ENCODE measurements at regions not wholly inside any gene's neighbourhood (a gene's known extent, or its start where the extent isn't known, plus 50 kb on each side); places are given as distances from the start of the nearest gene placed in this dataset.

DNA sequence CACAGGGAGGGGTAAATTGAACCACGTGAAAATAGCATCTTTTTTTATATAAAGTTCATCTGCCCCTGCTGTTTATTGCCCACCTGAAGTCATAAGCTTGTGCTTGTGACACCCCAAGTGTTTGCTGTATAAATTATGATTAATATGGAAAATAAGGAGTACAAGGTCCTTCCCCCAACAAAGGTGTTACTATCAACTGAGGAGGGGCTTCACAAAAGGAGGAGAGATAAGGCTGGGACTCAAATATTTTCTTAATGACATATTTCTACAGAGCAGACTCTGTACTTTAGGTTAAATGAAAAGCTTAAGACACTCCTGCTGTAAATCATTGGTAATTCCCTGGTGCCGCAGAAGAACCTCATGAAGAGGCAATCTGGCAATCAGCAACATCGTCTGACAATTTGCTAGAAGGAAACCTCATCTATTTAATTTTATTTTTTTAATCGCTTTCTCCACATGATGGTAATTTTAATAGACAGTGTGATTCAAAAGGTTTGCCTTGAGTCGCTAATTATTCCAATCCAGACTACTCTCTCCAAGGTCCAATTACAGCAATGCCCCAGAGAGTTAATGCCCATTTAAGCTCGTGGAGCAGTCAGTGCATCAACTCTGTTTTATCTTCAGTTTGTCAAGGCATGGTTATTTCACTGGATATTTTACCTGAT is 1432.4 kb downstream of the FAM181B start:
- dilution Hi-C loops (cut with HindIII; ENCODE audit: low sequenced_read_pairs, unreplicated experiment), result no loop called here
- intact Hi-C loops (cut with micrococcal nuclease), result no loop called here
- Histone ChIP-seq H3K9me3 (ENCODE audit: control insufficient read depth, insufficient read depth, low read length) (no peaks in the 10 kb centered on the region), H3K14ac (replicated peaks; ENCODE audit: low read depth, low read length) (no peak overlapping the region), H3K79me1 (ENCODE audit: low read depth in 1 of 2, low read length in 2 of 2) (no peaks in the 10 kb centered on the region), H2BK15ac (ENCODE audit: low read depth, low read length) (no peak overlapping the region), H3K4me3 (ENCODE audit: insufficient read depth, low read depth, low read length) (no peak overlapping the region), H3K27ac (ENCODE audit: insufficient read depth, low read length) (no peak overlapping the region), H2AK9ac (replicated peaks; ENCODE audit: low read depth, low read length, poor library complexity) (no peak overlapping the region), H4K91ac (ENCODE audit: insufficient read depth, low read depth, low read length) (no peak overlapping the region), H3K27me3 (ENCODE audit: control insufficient read depth, insufficient read depth, low read length) (no peaks in the 10 kb centered on the region), H2BK5ac (ENCODE audit: low read depth, low read length, poor library complexity, severe bottlenecking) (no peak overlapping the region), H2AFZ (replicated peaks; ENCODE audit: low read length, poor library complexity) (no peak overlapping the region), H3K9me1 (ENCODE audit: insufficient read depth, low read length) (no peaks in the 10 kb centered on the region), H3K36me3 (ENCODE audit: control insufficient read depth, insufficient read depth, low read length) (no peaks in the 10 kb centered on the region), H3K56ac (ENCODE audit: extremely low read depth, insufficient read depth, low read length) (no peak overlapping the region), H3K9ac (ENCODE audit: low read depth, low read length) (no peak overlapping the region), H3K4ac (ENCODE audit: low read depth, low read length) (no peak overlapping the region), H3K4me2 (ENCODE audit: low read depth, low read length) (no peak overlapping the region), H2BK120ac (ENCODE audit: low read depth, low read length) (no peak overlapping the region), H3K18ac (ENCODE audit: low read depth, low read length) (no peak overlapping the region), H4K8ac (ENCODE audit: low read depth in 2 of 2, low read length in 2 of 2) (no peak overlapping the region), H3K4me1 (ENCODE audit: control insufficient read depth, insufficient read depth, low read length) (no peaks in the 10 kb centered on the region), H4K5ac (ENCODE audit: low read depth, low read length) (no peak overlapping the region), H3K23ac (ENCODE audit: low read depth, low read length) (no peak overlapping the region), H2BK20ac (ENCODE audit: low read depth, low read length) (no peak overlapping the region), H2AK5ac (ENCODE audit: low read depth, low read length) (no peak overlapping the region), H4K20me1 (ENCODE audit: insufficient read depth, low read length) (no peaks in the 10 kb centered on the region)
- CTCF ChIA-PET, result no interaction called here
- no CpG with 5 or more reads among the region's 6 CpGs for WGBS, 2 experiments (ENCODE audit: extremely low coverage in 2 of 2, insufficient read length in 1 of 2)
- in situ Hi-C loops (cut with MboI; ENCODE audit: low sequenced_read_pairs), result no loop called here
- TF ChIP-seq CHD1 (IDR thresholded peaks at IDR 0.05; ENCODE audit: low read depth, low read length) (no peak), RFX5 (IDR thresholded peaks at IDR 0.05; ENCODE audit: low read depth, low read length) (no peak), CEBPB (IDR thresholded peaks at IDR 0.05; ENCODE audit: low read depth, low read length) (no peak)
- TF ChIP-seq, protein P1, sequence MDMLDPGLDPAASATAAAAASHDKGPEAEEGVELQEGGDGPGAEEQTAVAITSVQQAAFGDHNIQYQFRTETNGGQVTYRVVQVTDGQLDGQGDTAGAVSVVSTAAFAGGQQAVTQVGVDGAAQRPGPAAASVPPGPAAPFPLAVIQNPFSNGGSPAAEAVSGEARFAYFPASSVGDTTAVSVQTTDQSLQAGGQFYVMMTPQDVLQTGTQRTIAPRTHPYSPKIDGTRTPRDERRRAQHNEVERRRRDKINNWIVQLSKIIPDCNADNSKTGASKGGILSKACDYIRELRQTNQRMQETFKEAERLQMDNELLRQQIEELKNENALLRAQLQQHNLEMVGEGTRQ (IDR thresholded peaks at IDR 0.05; ENCODE audit: low read depth, low read length), result no peak
- BruUV-seq (replicated peaks), result no TSS peak
- POLR2A ChIA-PET (ENCODE audit: unreplicated experiment), result no interaction called here
- ATAC-seq (ENCODE audit: low read depth) (no peak), DNase-seq (no peak)
